Breast epithelium (tissue), 4 donors: ENCODE measurements at regions not wholly inside any gene's neighbourhood (a gene's known extent, or its start where the extent isn't known, plus 50 kb on each side); places are given as distances from the start of the nearest gene placed in this dataset.
A peak's percentile ranks its signal among the peaks of the same experiment; 100 is the strongest.

ENCODE experiments used
- DNase-seq, 2 donors: peaks; one replicate each; pipeline ENCODE4 v3.0.0-alpha.2; 2019; ENCODE audit warnings: low spot score in 2 of 2
- H3K27ac ChIP-seq, 2 donors: fragments of 200-600 bp; sonication (generic) in 1 of 2; one replicate each; pipeline ENCODE4 v1.5.1; 2016 to 2019; ENCODE audit warnings: mild to moderate bottlenecking in 1 of 2
- H3K27me3 ChIP-seq, 2 donors: fragments of 200-600 bp; sonication (generic) in 1 of 2; one replicate each; pipeline versions ENCODE4 v1.5.1 to v1.6.0; 2017 to 2019; ENCODE audit warnings: control low read depth in 1 of 2, mild to moderate bottlenecking in 1 of 2
- H3K36me3 ChIP-seq: fragments of 200-600 bp; one replicate; pipeline ENCODE4 v1.5.1; 2019
- H3K4me1 ChIP-seq, 2 donors: fragments of 200-600 bp; sonication (generic); one replicate each; pipeline ENCODE4 v1.5.1; 2016 to 2019; ENCODE audit warnings: control low read depth in 1 of 2
- H3K4me3 ChIP-seq, 3 donors: fragments of 200-600 bp; sonication (generic); 1 replicate in 2 of 3; 2 replicates in 1 of 3; pipeline ENCODE4 v1.5.1; 2016 to 2019; ENCODE audit warnings: mild to moderate bottlenecking in 3 of 3, moderate library complexity in 2 of 3
- H3K9me3 ChIP-seq, 2 donors: fragments of 200-600 bp; sonication (generic) in 1 of 2; one replicate each; pipeline ENCODE4 v1.5.1; 2016 to 2019; ENCODE audit warnings: control low read depth in 1 of 2
- POLR2A ChIP-seq: fragments of 450-650 bp; IDR thresholded peaks from one replicate; pipeline ENCODE4 v1.6.1; 2016; ENCODE audit warnings: antibody characterized with exemption, mild to moderate bottlenecking, moderate library complexity
- POLR2AphosphoS5 ChIP-seq, 3 donors: sonication (generic); formaldehyde crosslinking; IDR thresholded peaks; one replicate each; pipeline ENCODE4 v1.6.1; 2017; ENCODE audit warnings: antibody characterized with exemption in 3 of 3
- intact Hi-C: fragments of 100-400 bp; cut with DNase I; formaldehyde crosslinking; loops from one replicate; pipeline ENCODE4 v1.15.1; 2023; ENCODE audit warnings: low total_unique reads
- TF ChIP-seq, protein P1 (sequence below), 3 donors: fragments of 450-650 bp; IDR thresholded peaks; one replicate each; pipeline ENCODE4 v1.5.1; 2016 to 2017; ENCODE audit warnings: antibody characterized with exemption in 3 of 3, mild to moderate bottlenecking in 3 of 3, moderate library complexity in 3 of 3

GRCh38 chr13:33541962-33542308 is 256.4 kb upstream of the STARD13 start:
- peaks cover 0 to 5% of the 10 kb centered on the region in 2 donors for H3K4me1 ChIP-seq
- DNase-seq = no peak
- no peak for TF ChIP-seq POLR2A
- TF ChIP-seq, protein P1, sequence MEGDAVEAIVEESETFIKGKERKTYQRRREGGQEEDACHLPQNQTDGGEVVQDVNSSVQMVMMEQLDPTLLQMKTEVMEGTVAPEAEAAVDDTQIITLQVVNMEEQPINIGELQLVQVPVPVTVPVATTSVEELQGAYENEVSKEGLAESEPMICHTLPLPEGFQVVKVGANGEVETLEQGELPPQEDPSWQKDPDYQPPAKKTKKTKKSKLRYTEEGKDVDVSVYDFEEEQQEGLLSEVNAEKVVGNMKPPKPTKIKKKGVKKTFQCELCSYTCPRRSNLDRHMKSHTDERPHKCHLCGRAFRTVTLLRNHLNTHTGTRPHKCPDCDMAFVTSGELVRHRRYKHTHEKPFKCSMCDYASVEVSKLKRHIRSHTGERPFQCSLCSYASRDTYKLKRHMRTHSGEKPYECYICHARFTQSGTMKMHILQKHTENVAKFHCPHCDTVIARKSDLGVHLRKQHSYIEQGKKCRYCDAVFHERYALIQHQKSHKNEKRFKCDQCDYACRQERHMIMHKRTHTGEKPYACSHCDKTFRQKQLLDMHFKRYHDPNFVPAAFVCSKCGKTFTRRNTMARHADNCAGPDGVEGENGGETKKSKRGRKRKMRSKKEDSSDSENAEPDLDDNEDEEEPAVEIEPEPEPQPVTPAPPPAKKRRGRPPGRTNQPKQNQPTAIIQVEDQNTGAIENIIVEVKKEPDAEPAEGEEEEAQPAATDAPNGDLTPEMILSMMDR (IDR thresholded peaks at IDR 0.05) = peak in 1 of 3 donors; percentile 6
- TF ChIP-seq POLR2AphosphoS5 (IDR thresholded peaks at IDR 0.05) = no peak

GRCh38 chr13:33542309-33543088 is 256.9 kb upstream of the STARD13 start:
- Histone ChIP-seq H3K27ac (peak overlapping the region; percentile 96 to 98), H3K27me3 (no peaks in the 10 kb centered on the region), H3K4me3 (peak overlapping the region; percentile 50 to 69 (median 56)), H3K36me3 (no peaks in the 10 kb centered on the region), H3K4me1 (peaks cover 0 to 5% of the 10 kb centered on the region in 2 donors), H3K9me3 (no peaks in the 10 kb centered on the region)
- peak; percentile 97 for DNase-seq
- peak; percentile 37 for TF ChIP-seq POLR2A
- TF ChIP-seq, protein P1 (IDR thresholded peaks at IDR 0.05) = peak; percentile 81 to 94 (median 92)
- peak; percentile 92 to 99 (median 96) for TF ChIP-seq POLR2AphosphoS5 (IDR thresholded peaks at IDR 0.05)
- intact Hi-C loops = no loop called here

More at GRCh38 chr13:33541962-33542308, 256.4 kb upstream of the STARD13 start:
- Histone ChIP-seq H3K36me3 (no peaks in the 10 kb centered on the region), H3K9me3 (no peaks in the 10 kb centered on the region), H3K27me3 (no peaks in the 10 kb centered on the region), H3K4me3 (peak overlapping the region; percentile 50 to 69 (median 56)), H3K27ac (peak overlapping the region; percentile 96 to 98)
- intact Hi-C loops = no loop called here

DNA sequence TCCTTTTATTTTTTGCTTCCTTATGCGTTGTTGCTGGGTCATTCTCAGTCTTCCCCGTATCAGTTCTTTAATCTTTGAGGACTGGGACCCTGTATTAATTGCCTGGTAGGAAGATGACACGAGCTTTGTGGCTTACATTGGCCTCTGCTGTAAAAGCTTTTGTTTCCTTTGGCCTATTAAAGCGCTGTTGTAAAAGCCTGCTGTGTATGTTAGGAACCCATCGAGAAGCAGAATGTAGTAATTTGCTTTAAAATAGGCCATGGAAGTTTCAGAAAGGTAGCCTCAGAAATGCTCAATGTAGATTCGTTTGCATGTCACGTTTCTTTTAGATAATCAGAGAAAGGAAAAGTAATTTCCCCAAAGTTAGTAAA is 257.5 kb upstream of the STARD13 start:
- Histone ChIP-seq H3K9me3 (no peaks in the 10 kb centered on the region), H3K27me3 (no peaks in the 10 kb centered on the region), H3K4me3 (peak overlapping the region; percentile 50 to 69 (median 56)), H3K36me3 (no peaks in the 10 kb centered on the region), H3K4me1 (peaks cover 0 to 5% of the 10 kb centered on the region in 2 donors), H3K27ac (peak overlapping the region; percentile 96 to 98)
- intact Hi-C loops = no loop called here
- TF ChIP-seq POLR2A = no peak
- TF ChIP-seq, protein P1 (IDR thresholded peaks at IDR 0.05) = no peak
- no peak for TF ChIP-seq POLR2AphosphoS5 (IDR thresholded peaks at IDR 0.05)
- DNase-seq = no peak

GRCh38 chr13:33543631-33544265 is 258.2 kb upstream of the STARD13 start:
- peak overlapping the region in 2 of 3 donors; percentile 56 to 69 for H3K4me3 ChIP-seq
- H3K36me3 ChIP-seq = no peaks in the 10 kb centered on the region
- no peaks in the 10 kb centered on the region for H3K27me3 ChIP-seq
- TF ChIP-seq POLR2AphosphoS5 (IDR thresholded peaks at IDR 0.05) (no peak), POLR2A (no peak)
- TF ChIP-seq, protein P1 (IDR thresholded peaks at IDR 0.05) = no peak
- H3K27ac ChIP-seq = peak overlapping the region; percentile 96 to 98
- no peak for DNase-seq
- peaks cover 0 to 5% of the 10 kb centered on the region in 2 donors for H3K4me1 ChIP-seq
- no peaks in the 10 kb centered on the region for H3K9me3 ChIP-seq
- intact Hi-C loops = no loop called here

DNA sequence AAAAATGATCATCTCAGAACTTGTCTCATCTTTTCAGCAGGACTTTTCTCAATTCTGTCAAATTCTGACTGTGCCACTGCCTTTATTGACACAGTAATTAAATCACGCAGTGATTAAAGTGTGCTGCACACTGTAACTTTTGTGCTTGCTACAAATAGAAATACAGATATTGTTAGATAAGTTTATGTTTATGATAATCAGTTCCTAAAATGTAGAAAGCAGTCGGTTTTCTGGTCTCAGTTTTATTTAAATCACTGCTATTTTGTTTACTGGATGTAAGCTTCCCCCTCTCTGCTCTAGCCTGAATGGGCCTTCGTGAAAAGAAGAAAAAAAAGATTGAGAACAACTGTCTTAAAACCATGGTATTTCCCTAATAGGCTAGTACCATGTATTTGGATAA is 258.8 kb upstream of the STARD13 start:
- peaks cover 0 to 5% of the 10 kb centered on the region in 2 donors for H3K4me1 ChIP-seq

More for the DNA sequence above, 258.8 kb upstream of the STARD13 start:
- H3K9me3 ChIP-seq = no peaks in the 10 kb centered on the region
- H3K4me3 ChIP-seq = no peak overlapping the region
- intact Hi-C loops = no loop called here
- no peak for DNase-seq
- H3K36me3 ChIP-seq = no peaks in the 10 kb centered on the region
- no peaks in the 10 kb centered on the region for H3K27me3 ChIP-seq
- H3K27ac ChIP-seq = peak overlapping the region; percentile 96 to 98
- TF ChIP-seq POLR2AphosphoS5 (IDR thresholded peaks at IDR 0.05) (no peak), POLR2A (no peak)
- TF ChIP-seq, protein P1 (IDR thresholded peaks at IDR 0.05) = no peak
